SK-N-SH treated with all-trans-retinoic acid at 6 μM for 48 hours (cell line): ENCODE measurements at regions not wholly inside any gene's neighbourhood (a gene's known extent, or its start where the extent isn't known, plus 50 kb on each side); places are given as distances from the start of the nearest gene placed in this dataset.

Experiments
- CSRNP3 ChIP-seq: fragments of 250-450 bp; sonication (Bioruptor Pico); IDR thresholded peaks from 2 replicates; pipeline ENCODE4 v1.5.1; 2021; ENCODE audit warnings: mild to moderate bottlenecking, moderate library complexity
- ZFP3 ChIP-seq: fragments of 250-450 bp; sonication (Bioruptor Pico); IDR thresholded peaks from 2 replicates; pipeline ENCODE4 v1.5.0; 2020; ENCODE audit warnings: mild to moderate bottlenecking, moderate library complexity
- ZFP30 ChIP-seq: fragments of 450-650 bp; formaldehyde crosslinking; IDR thresholded peaks from 2 replicates; pipeline ENCODE4 v1.5.0; 2022; ENCODE audit warnings: mild to moderate bottlenecking, moderate library complexity

GRCh38 chr11:43234881-43235280 lies 76.9 kb upstream of the API5 start:
- no peak for TF ChIP-seq ZFP30 (CRISPR knock-in tag)
- no peak for TF ChIP-seq ZFP3 (CRISPR knock-in tag)
- no peak for TF ChIP-seq CSRNP3 (CRISPR knock-in tag)
